ENCODE measurements at regions not wholly inside any gene's neighbourhood (a gene's known extent, or its start where the extent isn't known, plus 50 kb on each side); places are given as distances from the start of the nearest gene placed in this dataset.

- TF ChIP-seq CTCF (IDR thresholded peaks at IDR 0.05) = no peak
- no peak for TF ChIP-seq POLR2A (IDR thresholded peaks at IDR 0.05)
- TF ChIP-seq EP300 (IDR thresholded peaks at IDR 0.05) = no peak
Observed at GRCh38 chr12:73589220-73589619, 948.4 kb upstream of the ATXN7L3B start.
